ENCODE measurements at regions not wholly inside any gene's neighbourhood (a gene's known extent, or its start where the extent isn't known, plus 50 kb on each side); places are given as distances from the start of the nearest gene placed in this dataset.
"Not testable (repeated sequence)": the region's sequence is repeated elsewhere in the genome, so short reads cannot be mapped to it uniquely, and the experiment has no call there.

DNA sequence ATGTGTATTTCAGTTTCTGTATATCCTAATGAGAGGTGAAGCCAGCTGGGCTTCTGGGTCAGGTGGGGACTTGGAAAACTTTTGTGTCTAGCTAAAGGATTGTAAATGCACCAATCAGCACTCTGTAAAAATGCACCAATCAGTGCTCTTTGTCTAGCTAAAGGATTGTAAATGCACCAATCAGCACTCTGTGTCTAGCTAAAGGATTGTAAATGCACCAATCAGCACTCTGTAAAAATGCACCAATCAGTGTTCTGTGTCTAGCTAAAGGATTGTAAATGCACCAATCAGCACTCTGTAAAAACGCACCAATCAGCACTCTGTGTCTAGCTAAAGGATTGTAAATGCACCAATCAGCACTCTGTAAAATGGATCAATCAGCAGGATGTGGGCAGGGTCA is 379.4 kb downstream of the OMA1 start:
- TF ChIP-seq POLR2A (IDR thresholded peaks at IDR 0.05) = not testable (repeated sequence)
- TF ChIP-seq, protein P1, sequence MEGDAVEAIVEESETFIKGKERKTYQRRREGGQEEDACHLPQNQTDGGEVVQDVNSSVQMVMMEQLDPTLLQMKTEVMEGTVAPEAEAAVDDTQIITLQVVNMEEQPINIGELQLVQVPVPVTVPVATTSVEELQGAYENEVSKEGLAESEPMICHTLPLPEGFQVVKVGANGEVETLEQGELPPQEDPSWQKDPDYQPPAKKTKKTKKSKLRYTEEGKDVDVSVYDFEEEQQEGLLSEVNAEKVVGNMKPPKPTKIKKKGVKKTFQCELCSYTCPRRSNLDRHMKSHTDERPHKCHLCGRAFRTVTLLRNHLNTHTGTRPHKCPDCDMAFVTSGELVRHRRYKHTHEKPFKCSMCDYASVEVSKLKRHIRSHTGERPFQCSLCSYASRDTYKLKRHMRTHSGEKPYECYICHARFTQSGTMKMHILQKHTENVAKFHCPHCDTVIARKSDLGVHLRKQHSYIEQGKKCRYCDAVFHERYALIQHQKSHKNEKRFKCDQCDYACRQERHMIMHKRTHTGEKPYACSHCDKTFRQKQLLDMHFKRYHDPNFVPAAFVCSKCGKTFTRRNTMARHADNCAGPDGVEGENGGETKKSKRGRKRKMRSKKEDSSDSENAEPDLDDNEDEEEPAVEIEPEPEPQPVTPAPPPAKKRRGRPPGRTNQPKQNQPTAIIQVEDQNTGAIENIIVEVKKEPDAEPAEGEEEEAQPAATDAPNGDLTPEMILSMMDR (IDR thresholded peaks at IDR 0.05) = not testable (repeated sequence)
